GM21423 (cell line): ENCODE measurements at regions not wholly inside any gene's neighbourhood (a gene's known extent, or its start where the extent isn't known, plus 50 kb on each side); places are given as distances from the start of the nearest gene placed in this dataset.

Source experiments
- ATAC-seq: cut with Tn5 transposase; IDR thresholded peaks from one replicate; pipeline ENCODE4 v1.9.1; 2021; ENCODE audit warnings: mild to moderate bottlenecking, moderate library complexity; ENCODE audit not compliant: unreplicated experiment

DNA sequence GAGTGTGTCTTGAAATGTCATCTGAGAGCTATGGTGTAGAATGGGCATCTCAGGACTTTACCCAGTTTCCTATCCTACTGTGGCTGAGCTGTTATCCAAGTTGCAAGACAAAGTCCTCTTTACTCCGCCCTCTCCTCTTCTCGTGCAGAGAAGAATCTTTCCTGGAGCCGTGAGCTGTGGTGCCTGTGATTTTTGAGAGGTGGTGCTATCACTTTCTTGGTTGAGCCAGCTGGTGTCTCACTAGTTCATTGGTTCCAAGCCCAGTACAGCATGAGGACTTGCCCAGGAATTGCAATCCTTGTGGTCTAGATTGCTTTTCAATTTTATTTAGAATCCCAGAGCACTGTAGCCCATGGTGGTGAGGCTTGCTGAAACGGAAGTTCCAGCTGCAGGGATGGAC, 2300.3 kb downstream of the MAT2B start:
- no peak for ATAC-seq

DNA sequence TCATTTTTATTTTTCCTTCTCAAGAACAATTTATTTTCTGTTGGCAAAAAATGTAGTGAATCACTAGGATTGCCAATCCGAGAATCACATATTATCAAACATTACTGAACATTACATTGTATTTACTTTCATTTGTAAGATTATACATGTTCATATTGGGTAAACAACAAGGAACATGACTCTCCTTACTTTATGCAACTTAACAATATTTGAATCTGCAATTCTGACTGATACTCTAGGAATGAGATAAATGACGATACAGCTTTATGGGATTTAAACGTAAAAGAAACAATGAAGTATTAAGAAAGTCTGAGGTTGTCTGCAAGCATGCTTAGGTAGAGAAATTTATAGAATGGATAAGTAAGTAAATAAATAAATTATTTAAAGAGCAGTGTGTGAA, 2302.9 kb downstream of the MAT2B start:
- no peak for ATAC-seq

DNA sequence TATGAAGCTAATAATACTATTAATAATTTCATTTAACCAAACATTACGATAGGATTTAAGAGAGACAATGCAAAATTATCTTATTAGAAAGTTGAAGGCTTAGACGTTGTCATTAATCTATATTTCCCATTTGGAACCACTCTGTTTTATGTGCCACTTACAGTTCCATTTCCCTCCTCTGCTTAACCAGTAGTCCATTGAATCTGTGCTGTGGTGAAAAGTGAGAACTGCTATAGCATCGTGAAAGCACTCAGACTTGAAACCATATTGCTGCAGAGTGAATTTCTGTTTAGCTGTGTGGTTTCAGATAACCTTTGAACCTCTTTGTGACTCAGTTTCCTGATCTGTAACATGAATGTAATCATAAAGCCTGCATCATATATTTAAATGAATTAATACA, 2304.5 kb downstream of the MAT2B start:
- no peak for ATAC-seq

DNA sequence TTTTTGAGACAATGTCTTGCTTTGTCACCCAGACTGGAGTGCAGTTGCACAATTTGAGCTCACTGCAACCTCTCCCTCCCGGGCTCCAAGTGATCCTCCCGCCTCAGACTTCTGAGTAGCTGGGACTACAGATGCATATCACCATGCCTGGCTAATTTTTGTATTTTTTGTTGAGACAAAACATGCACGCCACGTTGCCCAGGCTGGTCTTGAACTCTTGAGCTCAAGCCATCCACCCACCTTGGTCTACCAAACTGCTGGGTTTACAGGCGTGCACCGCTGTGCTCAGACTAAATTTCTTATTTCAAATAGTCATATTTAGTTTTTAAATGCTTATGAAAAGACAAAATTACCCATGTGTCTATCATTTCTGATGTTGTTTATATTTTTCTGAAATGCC, 2324.1 kb downstream of the MAT2B start:
- ATAC-seq, result no peak

DNA sequence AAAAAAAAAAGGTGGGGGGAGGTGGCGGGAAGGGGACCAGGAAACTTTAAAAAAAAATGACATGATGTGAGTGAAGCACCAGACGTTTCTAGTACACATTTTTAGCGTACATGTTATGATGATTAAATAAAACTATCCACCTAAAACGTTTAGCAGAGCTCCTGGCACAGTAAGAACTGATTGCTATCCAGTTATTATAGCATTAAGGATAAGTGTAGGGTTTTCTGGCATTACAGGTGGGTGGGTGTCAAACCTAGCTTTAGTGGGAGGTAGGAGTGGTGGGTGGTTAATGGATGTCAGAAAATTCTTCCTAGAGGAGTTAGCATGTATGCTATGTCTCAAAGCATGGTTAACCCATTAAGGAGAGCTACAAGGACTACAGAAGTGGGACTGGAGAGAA, 2329.5 kb downstream of the MAT2B start:
- ATAC-seq, result no peak

DNA sequence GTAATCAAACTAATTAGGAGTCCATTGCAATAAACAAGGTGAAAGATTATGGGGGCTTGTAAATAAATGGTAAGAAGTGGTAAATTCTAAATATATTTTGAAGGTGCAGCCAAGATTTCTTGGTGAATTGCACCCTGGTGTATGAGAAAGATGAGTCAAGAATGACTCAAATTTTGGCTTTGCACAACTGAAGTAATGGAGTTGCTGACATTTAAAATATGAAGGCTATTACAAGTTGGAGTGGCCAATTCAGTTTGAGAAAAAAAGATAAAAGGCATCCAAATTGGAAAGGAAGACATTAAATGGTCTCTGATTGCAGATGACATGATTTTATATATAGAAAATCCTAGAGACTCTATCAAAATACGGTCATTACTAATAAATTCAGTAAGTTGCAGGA, 2330.6 kb downstream of the MAT2B start:
- ATAC-seq, result no peak

DNA sequence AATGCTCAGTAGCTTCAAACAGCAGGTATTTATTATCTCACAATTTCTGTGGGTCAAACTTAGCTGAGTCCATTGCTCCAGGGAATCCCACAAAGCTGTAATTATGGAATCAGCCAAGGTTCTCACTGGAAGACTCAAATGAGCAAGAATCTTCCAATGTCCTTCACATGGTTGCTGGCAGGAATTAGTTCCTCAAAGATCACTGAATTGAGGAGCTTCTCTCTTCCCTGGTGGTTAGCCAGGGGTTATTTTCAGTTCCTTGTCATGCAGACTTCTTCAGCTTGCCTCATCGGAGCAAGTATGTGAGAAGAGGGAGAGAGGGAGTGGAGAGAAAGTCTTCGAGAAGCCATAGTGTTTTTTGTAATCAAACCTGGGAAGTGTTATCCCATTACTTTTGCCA, 2331.9 kb downstream of the MAT2B start:
- no peak for ATAC-seq

DNA sequence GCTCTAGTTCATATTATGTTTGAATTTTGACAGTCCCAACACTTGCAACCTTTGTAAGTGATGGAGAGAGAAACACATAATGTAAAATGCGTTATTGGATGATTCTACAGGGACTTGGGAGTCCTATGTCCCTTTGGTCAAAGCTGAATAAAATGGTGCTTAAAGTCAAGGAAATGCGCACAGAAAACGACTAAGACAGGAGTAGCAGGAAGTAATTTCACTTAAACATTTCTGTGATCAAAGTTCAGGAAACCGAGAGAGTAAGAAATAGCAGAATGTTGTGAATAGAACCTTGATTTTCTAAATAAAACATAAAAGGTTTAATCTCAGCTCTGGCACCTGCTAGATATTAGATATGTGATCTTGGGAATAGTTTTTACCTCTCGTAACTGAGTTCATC, 2339.2 kb downstream of the MAT2B start:
- ATAC-seq, result no peak

DNA sequence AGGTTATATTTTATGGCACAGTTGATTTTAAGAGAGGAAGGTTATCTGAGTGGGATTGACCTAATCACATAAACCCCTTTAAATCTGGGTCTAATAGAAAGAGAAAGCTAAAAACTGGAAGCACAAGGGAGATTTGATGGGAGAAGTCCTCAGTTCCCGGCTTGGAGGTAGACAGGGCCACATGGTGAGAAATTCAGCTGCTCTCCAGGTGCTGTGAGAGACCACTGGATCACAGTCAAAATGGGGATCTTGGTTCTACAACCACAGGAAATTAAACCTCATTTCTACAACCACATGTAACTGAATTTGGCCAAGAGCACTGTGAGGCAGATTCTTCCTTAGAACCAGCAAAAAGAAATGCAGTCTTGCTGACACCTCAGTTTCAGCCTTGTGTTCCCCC, 2352.7 kb downstream of the MAT2B start:
- ATAC-seq, result no peak

DNA sequence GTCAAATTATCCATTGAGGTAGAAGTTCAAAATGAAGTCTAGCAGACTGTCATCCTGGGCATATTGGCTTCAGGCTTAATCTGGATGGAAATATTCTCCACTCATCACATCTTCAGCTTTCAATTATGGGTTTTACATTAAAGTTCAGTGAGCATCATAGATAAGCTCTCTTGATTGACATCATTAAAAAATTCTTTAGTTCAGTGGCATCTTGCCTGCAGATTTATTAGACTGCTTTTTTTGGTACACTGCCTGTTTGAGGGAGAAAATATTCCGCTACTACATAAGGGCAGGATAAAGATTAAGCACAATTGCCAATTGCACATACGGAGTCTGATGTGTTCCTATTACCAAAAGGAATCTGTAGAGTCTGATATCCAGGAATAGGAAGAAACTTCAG, 2353.8 kb downstream of the MAT2B start:
- no peak for ATAC-seq

DNA sequence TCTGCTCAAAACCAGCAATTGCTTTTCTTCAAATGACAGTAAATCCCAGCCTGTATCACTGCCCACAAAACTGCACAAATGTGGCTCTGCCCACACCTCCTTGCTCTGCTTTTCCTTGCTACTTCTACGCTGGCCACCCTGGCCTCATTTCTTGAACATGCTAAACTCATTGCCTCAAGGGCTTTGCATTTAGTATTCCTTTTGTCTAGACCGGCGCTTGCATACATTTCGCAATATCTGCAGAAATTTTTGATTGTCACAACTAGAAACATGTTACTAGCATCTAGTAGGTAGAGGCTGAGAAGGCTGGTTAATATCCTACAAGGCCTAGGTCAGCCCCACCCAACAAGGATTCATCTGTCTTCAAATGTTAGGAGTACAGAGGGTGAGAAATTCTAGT, 2357.8 kb downstream of the MAT2B start:
- no peak for ATAC-seq

DNA sequence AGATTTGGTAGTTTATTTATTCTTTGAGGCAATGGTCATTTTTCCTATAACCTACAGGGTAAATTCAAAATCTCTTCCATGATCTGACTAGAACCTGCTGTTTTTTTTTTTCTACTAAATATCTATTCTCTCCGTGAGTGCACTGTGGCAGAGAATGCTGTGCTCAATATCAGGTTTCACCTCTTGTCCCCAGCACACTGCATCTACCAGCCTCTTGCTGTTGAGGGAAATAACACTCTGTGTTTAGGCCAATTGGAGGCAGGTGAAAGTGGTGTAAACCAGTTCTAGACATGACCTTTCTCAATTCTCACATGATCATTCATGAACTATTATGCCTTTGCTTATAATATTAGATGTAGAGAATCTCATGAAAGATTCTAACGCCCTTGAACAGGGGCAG, 2365.9 kb downstream of the MAT2B start:
- ATAC-seq, result no peak

DNA sequence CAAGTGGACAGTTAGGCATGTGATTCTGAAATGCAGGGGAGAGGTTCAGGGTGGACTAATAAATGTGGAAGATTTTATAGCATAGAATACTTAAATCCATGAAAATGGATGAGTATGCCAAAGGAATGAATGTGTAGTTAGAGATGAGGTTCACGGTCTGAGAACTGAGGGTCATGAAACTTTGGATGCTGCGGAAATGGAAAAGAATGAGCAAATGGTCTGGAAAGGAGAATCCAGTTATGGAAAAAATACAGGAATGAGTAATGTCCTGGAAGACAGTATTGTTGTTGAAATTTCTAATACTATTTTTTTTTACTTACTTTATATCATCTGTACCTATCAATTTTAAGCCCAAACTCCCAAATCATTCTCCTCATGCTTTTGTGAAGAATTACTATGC, 2369.4 kb downstream of the MAT2B start:
- no peak for ATAC-seq

DNA sequence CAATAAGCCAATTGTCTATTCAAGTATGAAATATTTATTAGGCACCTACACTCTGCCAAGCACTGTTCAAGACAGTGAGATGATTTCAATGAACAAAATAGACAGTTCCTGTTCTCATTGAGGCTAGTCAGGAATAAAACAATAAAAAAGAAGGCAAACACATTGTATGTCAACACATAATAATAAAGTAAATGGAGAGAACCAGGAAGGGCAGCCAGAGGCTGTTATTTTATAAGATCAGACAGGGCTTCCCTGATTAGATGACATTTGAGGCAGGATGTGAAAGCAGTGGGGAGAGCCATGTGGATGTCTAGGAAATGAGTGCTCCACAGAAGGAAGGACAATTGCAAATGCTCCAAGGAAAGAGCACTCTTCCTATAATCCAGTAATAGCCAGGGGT, 2371.1 kb downstream of the MAT2B start:
- no peak for ATAC-seq

DNA sequence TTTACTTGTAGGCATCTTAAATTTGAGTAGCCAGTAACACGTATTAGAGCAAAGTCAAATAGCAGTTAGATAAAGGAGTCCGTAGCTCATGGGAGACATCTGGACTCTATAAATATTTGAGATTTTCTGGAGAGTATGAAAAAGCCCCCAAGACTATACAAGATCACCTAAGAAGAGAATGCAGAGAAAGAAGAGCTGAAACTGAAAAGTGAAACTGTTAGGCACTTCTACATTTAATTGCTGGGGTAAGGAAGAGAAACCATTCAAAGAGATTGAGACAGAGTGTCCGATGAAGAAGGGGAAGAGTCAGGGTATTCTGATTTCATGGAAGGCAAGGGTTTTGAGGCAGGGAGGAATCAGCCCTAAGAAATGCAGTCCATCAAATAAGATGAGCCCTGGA, 2372.1 kb downstream of the MAT2B start:
- ATAC-seq, result no peak

DNA sequence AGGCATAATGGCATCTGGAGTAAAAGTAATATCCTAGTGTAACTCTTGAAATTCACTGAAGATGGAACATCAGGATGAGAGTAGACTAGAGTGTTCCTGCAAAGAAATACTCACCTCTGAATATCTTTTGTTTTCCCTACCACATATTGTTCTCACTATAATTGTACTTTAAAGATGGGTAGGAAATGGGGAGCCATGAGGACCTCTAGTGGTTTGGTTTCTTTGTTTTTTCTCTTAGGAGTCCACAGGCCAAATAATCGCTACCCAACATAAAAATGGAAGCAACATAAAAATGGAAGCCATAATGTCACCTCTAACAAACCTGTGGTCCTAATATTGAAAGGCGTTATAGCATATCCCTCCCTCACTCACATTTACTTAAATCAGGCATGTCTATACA, 2375.8 kb downstream of the MAT2B start:
- ATAC-seq, result no peak

DNA sequence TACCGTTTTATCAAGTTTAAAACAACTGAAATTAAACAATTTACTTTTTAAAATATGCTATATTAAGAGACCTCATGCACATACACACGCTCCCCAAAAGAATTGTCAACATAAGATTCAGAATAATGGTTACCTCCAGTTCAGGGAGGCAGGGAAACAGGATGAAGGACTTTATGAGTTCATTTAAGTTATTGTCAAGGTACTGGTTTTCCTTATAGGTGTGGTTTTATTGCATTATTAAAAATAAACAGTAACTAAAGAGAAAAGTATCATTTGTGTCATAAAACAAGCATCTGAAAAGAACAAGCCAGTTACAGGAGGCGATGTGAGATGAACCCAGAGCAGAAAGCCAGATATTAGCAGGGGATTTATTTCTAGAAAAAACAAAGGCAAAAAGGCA, 2376.7 kb downstream of the MAT2B start:
- ATAC-seq, result no peak

DNA sequence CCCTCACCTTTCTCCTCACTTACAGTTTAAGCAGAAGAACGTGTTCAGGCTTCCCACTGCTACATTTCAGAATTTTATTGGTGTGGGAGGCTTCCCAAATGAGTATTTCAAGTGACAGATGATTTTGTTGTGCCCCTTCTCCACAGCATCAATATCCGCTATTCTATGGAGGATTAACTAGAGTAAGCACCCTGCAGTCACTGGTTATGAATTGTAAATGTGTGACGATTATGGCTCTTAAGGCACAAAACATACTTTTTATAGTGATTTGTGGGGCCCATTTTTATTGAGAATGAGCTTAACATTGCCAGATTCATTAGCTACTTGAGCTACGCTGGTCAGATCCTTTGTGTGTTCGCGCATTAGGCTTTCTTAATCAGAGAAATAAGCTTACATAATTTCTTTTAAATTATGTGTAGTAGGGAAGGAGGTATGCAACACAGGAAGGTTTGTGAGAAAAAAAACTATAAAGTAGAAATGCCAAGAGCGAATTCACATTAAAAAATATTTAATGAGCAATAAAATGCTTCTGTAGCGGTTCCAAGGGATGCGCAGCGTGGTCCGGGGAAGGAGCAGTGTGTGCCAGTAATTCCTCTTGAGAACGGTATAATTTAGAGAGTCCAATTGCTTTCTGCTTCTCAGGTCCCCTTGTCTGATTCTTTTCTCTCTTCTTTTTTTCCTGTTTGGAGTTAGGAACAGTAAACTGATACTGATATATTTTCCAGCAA, 2380.4 kb downstream of the MAT2B start:
- no peak for ATAC-seq

DNA sequence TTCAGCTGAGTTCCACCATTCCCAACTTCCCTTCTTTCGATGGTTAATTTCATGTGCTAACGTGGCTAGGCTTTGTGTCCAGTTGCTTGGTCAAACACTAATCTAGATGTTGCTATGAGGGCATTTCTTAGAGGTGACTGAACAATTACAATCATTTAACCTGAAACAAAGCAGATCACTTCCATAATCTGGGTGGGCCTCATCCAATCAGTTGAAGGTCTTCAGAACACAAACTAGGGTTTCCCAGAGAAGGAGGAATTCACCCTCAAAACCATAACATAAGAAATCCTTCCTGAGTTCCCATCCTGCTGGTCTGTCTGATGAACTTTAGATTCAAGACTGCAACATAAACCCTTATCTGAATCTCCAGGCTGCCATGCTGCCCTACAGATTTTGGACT, 2381.7 kb downstream of the MAT2B start:
- no peak for ATAC-seq

DNA sequence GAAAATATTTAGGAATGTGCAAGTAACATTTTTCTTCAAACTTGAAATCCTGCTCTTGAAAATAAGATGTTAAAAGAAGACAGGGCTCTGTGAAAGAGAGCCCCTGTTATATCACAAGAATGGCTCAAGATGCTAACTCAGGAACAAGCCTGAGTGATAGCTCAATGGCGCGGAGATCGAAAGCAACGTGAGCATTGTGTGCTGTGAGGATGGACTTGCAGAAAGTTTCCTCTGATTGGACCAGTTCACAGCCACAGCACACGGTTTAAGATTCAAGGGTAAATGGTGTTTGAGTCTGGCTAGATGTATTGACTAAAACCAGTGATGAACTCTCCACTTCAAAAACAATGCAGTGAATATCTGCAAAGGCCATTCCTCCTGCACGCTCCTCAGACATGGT, 2387.0 kb downstream of the MAT2B start:
- no peak for ATAC-seq

DNA sequence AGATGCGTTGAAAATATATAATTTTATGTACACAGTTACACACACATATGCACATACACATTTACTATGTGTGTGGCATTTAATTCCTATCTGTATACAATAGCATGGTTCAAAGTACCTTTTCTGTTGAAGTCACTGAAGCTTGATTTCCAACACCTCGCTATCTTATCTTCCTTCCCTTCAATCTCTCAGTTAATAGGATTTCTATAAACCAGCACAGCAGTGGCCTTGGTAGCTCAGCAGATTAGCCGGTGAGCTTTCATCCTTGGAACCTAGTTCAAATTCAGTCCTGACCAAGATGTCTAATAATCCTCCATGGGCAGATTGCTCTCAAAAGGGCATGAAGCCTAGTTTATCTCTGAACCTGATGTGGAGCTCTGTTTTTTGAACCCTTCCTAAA, 2389.5 kb downstream of the MAT2B start:
- no peak for ATAC-seq

DNA sequence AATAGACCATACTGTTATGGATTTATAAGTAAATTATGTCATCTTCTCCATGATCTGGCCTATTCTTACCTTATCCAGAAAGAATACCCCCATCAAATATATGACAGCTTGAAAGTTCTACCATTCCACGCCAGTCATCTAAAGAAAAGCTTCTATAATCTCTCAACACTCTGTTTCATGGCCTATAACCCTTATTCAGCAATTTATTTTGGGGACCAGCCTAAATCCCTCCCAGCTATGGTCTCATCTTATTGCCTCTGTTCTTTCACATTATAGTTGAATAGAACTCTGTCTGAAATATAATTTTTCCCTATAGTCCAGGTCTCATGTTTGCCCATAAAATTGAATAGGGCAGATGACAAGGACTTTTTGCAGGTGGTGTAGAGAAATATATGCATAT, 2387.6 kb upstream of the WWC1 start:
- ATAC-seq, result no peak

DNA sequence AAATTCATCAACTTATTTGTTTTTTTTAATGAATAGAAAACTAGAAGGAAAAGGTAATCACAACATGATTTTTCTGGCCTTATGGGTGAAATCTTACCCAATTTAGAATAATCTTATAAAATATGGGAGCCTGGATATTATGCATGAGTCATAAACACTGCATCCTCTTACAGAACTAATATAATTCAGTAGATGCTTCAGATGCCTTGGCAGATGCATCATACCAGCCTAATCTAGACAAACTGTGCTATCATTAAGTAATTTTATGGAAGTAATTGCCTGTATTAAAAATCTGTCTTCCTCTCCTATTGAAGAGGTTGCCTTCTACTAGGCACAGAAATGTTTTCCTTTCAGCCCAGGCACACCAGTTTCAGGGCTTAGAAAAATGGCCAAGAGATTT, 2384.6 kb upstream of the WWC1 start:
- no peak for ATAC-seq

DNA sequence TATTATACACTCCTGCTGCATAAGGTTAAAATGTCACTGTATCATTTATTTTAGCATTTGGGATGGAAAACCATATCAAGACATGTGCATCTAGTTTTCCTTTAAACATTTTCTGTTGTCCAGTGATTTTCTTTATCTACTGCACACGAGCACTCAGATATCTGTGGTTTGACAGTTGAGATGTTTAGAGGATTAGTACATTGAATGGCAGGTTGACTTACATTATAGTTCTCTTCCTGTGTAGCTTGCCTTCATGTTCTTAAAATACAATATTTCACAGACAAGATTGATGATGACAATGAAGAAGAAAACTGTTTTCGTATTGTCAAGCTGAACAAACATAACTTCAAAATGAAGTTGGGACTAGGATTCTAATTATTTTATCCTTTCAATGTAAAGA, 2378.4 kb upstream of the WWC1 start:
- no peak for ATAC-seq
